GM23338 (cell line): ENCODE measurements at regions not wholly inside any gene's neighbourhood (a gene's known extent, or its start where the extent isn't known, plus 50 kb on each side); places are given as distances from the start of the nearest gene placed in this dataset.

Experiments used
- ATAC-seq: fragments of 200-7000 bp; cut with Tn5 transposase; 3 replicates; pipeline ENCODE4 v1.9.1; 2020
- DNase-seq: peaks from one replicate; pipeline ENCODE4 v3.0.0-alpha.2; 2015; ENCODE audit warnings: low spot score
- H2AFZ ChIP-seq: fragments of 200-600 bp; sonication (generic); 2 replicates; pipeline ENCODE4 v1.8.0; 2016; ENCODE audit warnings: antibody characterized with exemption, mild to moderate bottlenecking, moderate library complexity
- H3F3A ChIP-seq: fragments of 200-600 bp; sonication (generic); replicated peaks from 2 replicates; pipeline ENCODE4 v1.8.0; 2017; ENCODE audit warnings: antibody characterized with exemption, mixed run types, low read depth
- H3K27ac ChIP-seq: fragments of 200-600 bp; sonication (generic); 2 replicates; pipeline ENCODE4 v1.6.1; 2016; ENCODE audit warnings: low read depth
- H3K27me3 ChIP-seq: fragments of 200-600 bp; sonication (generic); 2 replicates; pipeline ENCODE4 v1.8.0; 2016; ENCODE audit warnings: mild to moderate bottlenecking, mixed run types, moderate library complexity; ENCODE audit not compliant: insufficient read depth
- H3K36me3 ChIP-seq: fragments of 200-600 bp; sonication (generic); 2 replicates; pipeline ENCODE4 v1.8.0; 2016; ENCODE audit warnings: mild to moderate bottlenecking; ENCODE audit not compliant: insufficient read depth
- H3K4me1 ChIP-seq: fragments of 200-600 bp; sonication (generic); 2 replicates; pipeline ENCODE4 v1.8.0; 2016; ENCODE audit warnings: mild to moderate bottlenecking, moderate library complexity; ENCODE audit not compliant: insufficient read depth
- H3K4me2 ChIP-seq: fragments of 200-600 bp; sonication (generic); 2 replicates; pipeline ENCODE4 v1.7.1; 2017; ENCODE audit warnings: mixed run types
- H3K4me3 ChIP-seq: fragments of 200-600 bp; sonication (generic); 2 replicates; pipeline ENCODE4 v1.6.1; 2016; ENCODE audit warnings: mixed run types
- H3K79me2 ChIP-seq: fragments of 200-600 bp; sonication (generic); replicated peaks from 2 replicates; pipeline ENCODE4 v1.8.0; 2017; ENCODE audit warnings: mild to moderate bottlenecking; ENCODE audit not compliant: insufficient read depth
- H3K9me2 ChIP-seq: fragments of 200-600 bp; sonication (generic); 2 replicates; pipeline ENCODE4 v1.8.0; 2017; ENCODE audit not compliant: insufficient read depth
- H4K20me1 ChIP-seq: fragments of 200-600 bp; sonication (generic); replicated peaks from 2 replicates; pipeline ENCODE4 v1.8.0; 2017; ENCODE audit warnings: mild to moderate bottlenecking; ENCODE audit not compliant: insufficient read depth
- H3K27ac Mint-ChIP-seq: 2 replicates; pipeline ENCODE4 v1.8.0; 2020; ENCODE audit warnings: inconsistent platforms, mild to moderate bottlenecking, moderate library complexity, mixed read lengths
- H3K27me3 Mint-ChIP-seq: 3 replicates; pipeline ENCODE4 v1.8.0; 2022; ENCODE audit warnings: low read depth, mild to moderate bottlenecking, moderate library complexity, mixed read lengths, inconsistent platforms; ENCODE audit not compliant: insufficient read depth, poor library complexity
- H3K36me3 Mint-ChIP-seq: 3 replicates; pipeline ENCODE4 v1.8.0; 2021; ENCODE audit warnings: low read depth, mild to moderate bottlenecking, inconsistent platforms, moderate library complexity, mixed read lengths
- H3K4me1 Mint-ChIP-seq: 3 replicates; pipeline ENCODE4 v1.8.0; 2020; ENCODE audit warnings: mild to moderate bottlenecking, inconsistent platforms, mixed read lengths
- H3K4me3 Mint-ChIP-seq: 3 replicates; pipeline ENCODE4 v1.8.0; 2021; ENCODE audit warnings: moderate library complexity, mild to moderate bottlenecking, inconsistent platforms, mixed read lengths
- H3K9me3 Mint-ChIP-seq: 3 replicates; pipeline ENCODE4 v1.8.0; 2020; ENCODE audit warnings: moderate library complexity, mild to moderate bottlenecking, inconsistent platforms, mixed read lengths
- EZH2 ChIP-seq: fragments of 200-600 bp; sonication (generic); IDR thresholded peaks from one replicate; pipeline ENCODE4 v1.8.0; 2017; ENCODE audit warnings: antibody characterized with exemption, mild to moderate bottlenecking, low read depth; ENCODE audit not compliant: unreplicated experiment
- JUNB ChIP-seq: IDR thresholded peaks from one replicate; pipeline ENCODE4 v1.6.1; 2016; ENCODE audit warnings: antibody characterized with exemption; ENCODE audit not compliant: unreplicated experiment
- NANOG ChIP-seq: IDR thresholded peaks from 2 replicates; pipeline ENCODE4 v1.6.1; 2016; ENCODE audit warnings: antibody characterized with exemption, borderline replicate concordance
- TF ChIP-seq, protein P1 (sequence below): IDR thresholded peaks from one replicate; pipeline ENCODE4 v1.6.1; 2018; ENCODE audit warnings: antibody characterized with exemption; ENCODE audit not compliant: unreplicated experiment
- TF ChIP-seq, protein P2 (sequence below), 2 experiments: fragments of 200-600 bp in 1 of 2; sonication (generic) in 1 of 2; conservative IDR thresholded peaks; 2 replicates each; pipeline versions ENCODE4 v1.5.1 to v1.6.1; 2016 to 2017; ENCODE audit warnings: antibody characterized with exemption in 2 of 2, low read depth in 2 of 2, mild to moderate bottlenecking in 2 of 2, moderate library complexity in 1 of 2
- TF ChIP-seq, protein P3 (sequence below): fragments of 250-450 bp; sonication (Bioruptor Pico); IDR thresholded peaks from 2 replicates; pipeline ENCODE4 v1.5.0; 2020; ENCODE audit warnings: mild to moderate bottlenecking, moderate library complexity

DNA sequence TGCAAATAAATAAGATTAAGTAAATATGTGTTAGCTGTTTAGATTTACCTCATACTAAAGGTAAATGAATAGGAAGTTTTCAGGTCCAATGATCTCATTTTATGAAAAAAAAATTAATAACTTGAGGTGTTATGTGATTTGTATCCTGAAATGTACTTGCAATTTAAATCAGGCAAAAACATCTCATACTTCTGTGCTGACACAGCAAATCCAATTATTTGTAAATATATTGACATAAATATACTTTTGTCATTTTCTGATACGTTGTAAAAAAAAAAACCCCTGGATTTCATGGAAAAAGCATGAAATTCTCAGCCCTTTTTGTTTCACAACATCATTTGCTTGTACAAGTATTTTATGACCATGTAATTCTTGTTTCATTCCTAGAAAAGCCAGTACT is 184.1 kb upstream of the NCAM2 start (continued):
- TF ChIP-seq, protein P1, sequence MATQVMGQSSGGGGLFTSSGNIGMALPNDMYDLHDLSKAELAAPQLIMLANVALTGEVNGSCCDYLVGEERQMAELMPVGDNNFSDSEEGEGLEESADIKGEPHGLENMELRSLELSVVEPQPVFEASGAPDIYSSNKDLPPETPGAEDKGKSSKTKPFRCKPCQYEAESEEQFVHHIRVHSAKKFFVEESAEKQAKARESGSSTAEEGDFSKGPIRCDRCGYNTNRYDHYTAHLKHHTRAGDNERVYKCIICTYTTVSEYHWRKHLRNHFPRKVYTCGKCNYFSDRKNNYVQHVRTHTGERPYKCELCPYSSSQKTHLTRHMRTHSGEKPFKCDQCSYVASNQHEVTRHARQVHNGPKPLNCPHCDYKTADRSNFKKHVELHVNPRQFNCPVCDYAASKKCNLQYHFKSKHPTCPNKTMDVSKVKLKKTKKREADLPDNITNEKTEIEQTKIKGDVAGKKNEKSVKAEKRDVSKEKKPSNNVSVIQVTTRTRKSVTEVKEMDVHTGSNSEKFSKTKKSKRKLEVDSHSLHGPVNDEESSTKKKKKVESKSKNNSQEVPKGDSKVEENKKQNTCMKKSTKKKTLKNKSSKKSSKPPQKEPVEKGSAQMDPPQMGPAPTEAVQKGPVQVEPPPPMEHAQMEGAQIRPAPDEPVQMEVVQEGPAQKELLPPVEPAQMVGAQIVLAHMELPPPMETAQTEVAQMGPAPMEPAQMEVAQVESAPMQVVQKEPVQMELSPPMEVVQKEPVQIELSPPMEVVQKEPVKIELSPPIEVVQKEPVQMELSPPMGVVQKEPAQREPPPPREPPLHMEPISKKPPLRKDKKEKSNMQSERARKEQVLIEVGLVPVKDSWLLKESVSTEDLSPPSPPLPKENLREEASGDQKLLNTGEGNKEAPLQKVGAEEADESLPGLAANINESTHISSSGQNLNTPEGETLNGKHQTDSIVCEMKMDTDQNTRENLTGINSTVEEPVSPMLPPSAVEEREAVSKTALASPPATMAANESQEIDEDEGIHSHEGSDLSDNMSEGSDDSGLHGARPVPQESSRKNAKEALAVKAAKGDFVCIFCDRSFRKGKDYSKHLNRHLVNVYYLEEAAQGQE: no peak
- TF ChIP-seq, protein P2, sequence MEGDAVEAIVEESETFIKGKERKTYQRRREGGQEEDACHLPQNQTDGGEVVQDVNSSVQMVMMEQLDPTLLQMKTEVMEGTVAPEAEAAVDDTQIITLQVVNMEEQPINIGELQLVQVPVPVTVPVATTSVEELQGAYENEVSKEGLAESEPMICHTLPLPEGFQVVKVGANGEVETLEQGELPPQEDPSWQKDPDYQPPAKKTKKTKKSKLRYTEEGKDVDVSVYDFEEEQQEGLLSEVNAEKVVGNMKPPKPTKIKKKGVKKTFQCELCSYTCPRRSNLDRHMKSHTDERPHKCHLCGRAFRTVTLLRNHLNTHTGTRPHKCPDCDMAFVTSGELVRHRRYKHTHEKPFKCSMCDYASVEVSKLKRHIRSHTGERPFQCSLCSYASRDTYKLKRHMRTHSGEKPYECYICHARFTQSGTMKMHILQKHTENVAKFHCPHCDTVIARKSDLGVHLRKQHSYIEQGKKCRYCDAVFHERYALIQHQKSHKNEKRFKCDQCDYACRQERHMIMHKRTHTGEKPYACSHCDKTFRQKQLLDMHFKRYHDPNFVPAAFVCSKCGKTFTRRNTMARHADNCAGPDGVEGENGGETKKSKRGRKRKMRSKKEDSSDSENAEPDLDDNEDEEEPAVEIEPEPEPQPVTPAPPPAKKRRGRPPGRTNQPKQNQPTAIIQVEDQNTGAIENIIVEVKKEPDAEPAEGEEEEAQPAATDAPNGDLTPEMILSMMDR (conservative IDR thresholded peaks at IDR 0.05; ENCODE audit: low read depth in 2 of 2): no peak
- TF ChIP-seq NANOG (no peak), EZH2 (no peak), JUNB (no peak)

DNA sequence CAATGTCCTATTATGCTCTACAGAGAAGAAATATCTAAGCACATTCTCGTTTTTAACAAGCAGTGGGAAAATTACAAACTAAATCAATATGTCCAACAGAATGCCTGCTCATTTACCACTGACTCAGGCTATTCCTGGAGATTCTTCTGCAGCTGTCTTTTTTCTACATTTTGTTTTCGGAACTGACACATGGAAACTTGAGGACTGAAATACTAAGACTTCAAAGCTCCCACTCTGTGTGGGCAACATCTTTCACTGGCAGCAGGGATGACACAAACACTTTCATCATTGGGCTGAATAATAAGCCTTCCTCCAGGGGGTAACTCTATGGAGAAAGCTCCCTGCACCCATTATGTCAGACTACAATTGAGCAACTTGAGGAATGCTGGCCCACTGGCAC is 175.5 kb upstream of the NCAM2 start:
- Histone ChIP-seq H4K20me1 (no peaks in the 10 kb centered on the region), H3F3A (no peaks in the 10 kb centered on the region), H3K36me3 (no peaks in the 10 kb centered on the region), H3K4me2 (peak overlapping the region; percentile 29; the same call in 1 of the 2 replicates), H3K4me1 (peaks cover 27% of the 10 kb centered on the region), H3K27me3 (no peaks in the 10 kb centered on the region), H3K79me2 (no peaks in the 10 kb centered on the region), H3K9me2 (no peaks in the 10 kb centered on the region; the same call in 1 of the 2 replicates), H3K4me3 (no peak overlapping the region), H3K27ac (peak overlapping the region; percentile 7; the same call in 1 of the 2 replicates), H2AFZ (no peak overlapping the region)
- H3K9me3 Mint-ChIP-seq: no peaks in the 10 kb centered on the region; the same call in 2 of the 3 replicates
- H3K27ac Mint-ChIP-seq: peak overlapping the region; percentile 49; the same call in 1 of the 2 replicates
- H3K4me1 Mint-ChIP-seq: peaks cover 24% of the 10 kb centered on the region
- 0 out of 3 replicates have a peak, but pooled peaks cover 6% of the 10 kb centered on the region for H3K36me3 Mint-ChIP-seq
- H3K27me3 Mint-ChIP-seq: no peaks in the 10 kb centered on the region
- TF ChIP-seq, protein P3, sequence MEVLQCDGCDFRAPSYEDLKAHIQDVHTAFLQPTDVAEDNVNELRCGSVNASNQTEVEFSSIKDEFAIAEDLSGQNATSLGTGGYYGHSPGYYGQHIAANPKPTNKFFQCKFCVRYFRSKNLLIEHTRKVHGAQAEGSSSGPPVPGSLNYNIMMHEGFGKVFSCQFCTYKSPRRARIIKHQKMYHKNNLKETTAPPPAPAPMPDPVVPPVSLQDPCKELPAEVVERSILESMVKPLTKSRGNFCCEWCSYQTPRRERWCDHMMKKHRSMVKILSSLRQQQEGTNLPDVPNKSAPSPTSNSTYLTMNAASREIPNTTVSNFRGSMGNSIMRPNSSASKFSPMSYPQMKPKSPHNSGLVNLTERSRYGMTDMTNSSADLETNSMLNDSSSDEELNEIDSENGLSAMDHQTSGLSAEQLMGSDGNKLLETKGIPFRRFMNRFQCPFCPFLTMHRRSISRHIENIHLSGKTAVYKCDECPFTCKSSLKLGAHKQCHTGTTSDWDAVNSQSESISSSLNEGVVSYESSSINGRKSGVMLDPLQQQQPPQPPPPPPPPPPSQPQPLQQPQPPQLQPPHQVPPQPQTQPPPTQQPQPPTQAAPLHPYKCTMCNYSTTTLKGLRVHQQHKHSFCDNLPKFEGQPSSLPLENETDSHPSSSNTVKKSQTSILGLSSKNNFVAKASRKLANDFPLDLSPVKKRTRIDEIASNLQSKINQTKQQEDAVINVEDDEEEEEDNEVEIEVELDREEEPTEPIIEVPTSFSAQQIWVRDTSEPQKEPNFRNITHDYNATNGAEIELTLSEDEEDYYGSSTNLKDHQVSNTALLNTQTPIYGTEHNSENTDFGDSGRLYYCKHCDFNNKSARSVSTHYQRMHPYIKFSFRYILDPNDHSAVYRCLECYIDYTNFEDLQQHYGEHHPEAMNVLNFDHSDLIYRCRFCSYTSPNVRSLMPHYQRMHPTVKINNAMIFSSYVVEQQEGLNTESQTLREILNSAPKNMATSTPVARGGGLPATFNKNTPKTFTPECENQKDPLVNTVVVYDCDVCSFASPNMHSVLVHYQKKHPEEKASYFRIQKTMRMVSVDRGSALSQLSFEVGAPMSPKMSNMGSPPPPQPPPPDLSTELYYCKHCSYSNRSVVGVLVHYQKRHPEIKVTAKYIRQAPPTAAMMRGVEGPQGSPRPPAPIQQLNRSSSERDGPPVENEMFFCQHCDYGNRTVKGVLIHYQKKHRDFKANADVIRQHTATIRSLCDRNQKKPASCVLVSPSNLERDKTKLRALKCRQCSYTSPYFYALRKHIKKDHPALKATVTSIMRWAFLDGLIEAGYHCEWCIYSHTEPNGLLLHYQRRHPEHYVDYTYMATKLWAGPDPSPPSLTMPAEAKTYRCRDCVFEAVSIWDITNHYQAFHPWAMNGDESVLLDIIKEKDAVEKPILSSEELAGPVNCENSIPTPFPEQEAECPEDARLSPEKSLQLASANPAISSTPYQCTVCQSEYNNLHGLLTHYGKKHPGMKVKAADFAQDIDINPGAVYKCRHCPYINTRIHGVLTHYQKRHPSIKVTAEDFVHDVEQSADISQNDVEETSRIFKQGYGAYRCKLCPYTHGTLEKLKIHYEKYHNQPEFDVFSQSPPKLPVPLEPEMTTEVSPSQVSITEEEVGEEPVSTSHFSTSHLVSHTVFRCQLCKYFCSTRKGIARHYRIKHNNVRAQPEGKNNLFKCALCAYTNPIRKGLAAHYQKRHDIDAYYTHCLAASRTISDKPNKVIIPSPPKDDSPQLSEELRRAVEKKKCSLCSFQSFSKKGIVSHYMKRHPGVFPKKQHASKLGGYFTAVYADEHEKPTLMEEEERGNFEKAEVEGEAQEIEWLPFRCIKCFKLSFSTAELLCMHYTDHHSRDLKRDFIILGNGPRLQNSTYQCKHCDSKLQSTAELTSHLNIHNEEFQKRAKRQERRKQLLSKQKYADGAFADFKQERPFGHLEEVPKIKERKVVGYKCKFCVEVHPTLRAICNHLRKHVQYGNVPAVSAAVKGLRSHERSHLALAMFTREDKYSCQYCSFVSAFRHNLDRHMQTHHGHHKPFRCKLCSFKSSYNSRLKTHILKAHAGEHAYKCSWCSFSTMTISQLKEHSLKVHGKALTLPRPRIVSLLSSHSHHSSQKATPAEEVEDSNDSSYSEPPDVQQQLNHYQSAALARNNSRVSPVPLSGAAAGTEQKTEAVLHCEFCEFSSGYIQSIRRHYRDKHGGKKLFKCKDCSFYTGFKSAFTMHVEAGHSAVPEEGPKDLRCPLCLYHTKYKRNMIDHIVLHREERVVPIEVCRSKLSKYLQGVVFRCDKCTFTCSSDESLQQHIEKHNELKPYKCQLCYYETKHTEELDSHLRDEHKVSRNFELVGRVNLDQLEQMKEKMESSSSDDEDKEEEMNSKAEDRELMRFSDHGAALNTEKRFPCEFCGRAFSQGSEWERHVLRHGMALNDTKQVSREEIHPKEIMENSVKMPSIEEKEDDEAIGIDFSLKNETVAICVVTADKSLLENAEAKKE (CRISPR knock-in tag): no peak
- H3K4me3 Mint-ChIP-seq: no peak overlapping the region
- DNase-seq (peak; percentile 25), ATAC-seq (peak; percentile 83)
